Fibroblast of mammary gland (primary cell): ENCODE measurements at regions not wholly inside any gene's neighbourhood (a gene's known extent, or its start where the extent isn't known, plus 50 kb on each side); places are given as distances from the start of the nearest gene placed in this dataset.
"Not testable (repeated sequence)": the region's sequence is repeated elsewhere in the genome, so short reads cannot be mapped to it uniquely, and the experiment has no call there.

ENCODE experiments used
- DNase-seq: peaks from one replicate; pipeline ENCODE4 v3.0.0-alpha.2; 2010; ENCODE audit warnings: low read depth
- H3K4me3 ChIP-seq: 2 replicates; pipeline ENCODE4 v1.5.1; 2011; ENCODE audit warnings: low read depth, mild to moderate bottlenecking, low read length, moderate library complexity; ENCODE audit not compliant: control insufficient read depth
- TF ChIP-seq, protein P1 (sequence below): conservative IDR thresholded peaks from 2 replicates; pipeline ENCODE4 v1.5.1; 2011; ENCODE audit warnings: low read depth, low read length, inconsistent platforms; ENCODE audit not compliant: control insufficient read depth, insufficient read depth

DNA sequence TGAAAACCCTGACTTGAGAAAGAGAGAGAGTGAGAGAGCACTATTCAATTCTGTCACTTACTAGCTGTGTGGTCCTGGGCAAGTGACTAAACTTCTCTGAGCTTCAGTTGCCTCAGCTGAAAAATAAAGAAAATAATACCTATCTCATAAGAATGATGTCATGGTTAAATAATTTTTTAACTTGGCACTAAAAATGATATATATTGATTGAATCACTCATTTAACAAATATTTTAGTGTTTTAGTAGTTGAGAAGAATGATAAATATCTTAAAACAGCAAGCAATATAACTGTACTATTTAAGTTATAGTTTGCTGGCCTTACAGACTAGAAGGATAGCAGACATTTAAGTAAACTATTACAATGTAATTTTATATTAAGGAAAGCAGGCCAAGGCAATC lies 764.2 kb downstream of the DIAPH3 start:
- TF ChIP-seq, protein P1, sequence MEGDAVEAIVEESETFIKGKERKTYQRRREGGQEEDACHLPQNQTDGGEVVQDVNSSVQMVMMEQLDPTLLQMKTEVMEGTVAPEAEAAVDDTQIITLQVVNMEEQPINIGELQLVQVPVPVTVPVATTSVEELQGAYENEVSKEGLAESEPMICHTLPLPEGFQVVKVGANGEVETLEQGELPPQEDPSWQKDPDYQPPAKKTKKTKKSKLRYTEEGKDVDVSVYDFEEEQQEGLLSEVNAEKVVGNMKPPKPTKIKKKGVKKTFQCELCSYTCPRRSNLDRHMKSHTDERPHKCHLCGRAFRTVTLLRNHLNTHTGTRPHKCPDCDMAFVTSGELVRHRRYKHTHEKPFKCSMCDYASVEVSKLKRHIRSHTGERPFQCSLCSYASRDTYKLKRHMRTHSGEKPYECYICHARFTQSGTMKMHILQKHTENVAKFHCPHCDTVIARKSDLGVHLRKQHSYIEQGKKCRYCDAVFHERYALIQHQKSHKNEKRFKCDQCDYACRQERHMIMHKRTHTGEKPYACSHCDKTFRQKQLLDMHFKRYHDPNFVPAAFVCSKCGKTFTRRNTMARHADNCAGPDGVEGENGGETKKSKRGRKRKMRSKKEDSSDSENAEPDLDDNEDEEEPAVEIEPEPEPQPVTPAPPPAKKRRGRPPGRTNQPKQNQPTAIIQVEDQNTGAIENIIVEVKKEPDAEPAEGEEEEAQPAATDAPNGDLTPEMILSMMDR: no peak
- DNase-seq: no peak
- H3K4me3 ChIP-seq: no peak overlapping the region

DNA sequence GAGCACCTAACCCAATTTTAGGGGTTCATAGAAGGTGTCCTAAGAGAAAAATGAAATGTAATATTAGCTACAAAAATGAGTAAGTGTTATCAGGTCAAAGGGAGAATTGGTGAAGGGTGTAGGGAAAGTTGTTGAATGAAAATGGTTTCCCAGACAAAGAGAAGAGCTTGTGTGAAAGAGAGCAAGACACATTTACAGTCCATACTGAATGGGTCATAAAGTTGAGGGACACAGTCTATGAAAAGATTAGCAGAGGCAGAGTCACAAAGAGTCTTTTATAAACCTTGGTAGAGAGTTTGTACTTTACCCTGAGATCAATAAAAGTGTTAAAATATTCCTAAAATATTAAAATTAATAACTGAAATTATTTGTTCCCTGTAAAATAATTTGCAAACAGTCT lies 759.4 kb downstream of the DIAPH3 start:
- H3K4me3 ChIP-seq: no peak overlapping the region
- TF ChIP-seq, protein P1: no peak
- DNase-seq: no peak

DNA sequence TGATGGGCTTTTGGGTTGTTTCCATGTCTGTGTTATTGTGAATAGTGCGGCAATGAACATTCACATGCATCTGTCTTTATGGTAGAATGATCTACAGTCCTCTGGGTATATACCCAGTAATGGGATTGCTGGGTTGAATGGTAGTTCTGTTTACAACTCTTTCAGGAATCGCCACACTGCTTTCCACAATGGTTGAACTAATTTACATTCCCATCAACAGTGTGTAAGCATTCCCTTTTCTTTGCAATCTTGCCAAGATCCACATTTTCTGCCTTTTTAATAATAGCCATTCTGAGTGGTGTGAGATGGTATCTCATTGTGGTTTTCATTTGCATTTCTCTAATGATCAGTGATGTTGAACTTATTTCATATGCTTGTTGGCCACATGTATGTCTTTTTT lies 756.5 kb downstream of the DIAPH3 start:
- not testable (repeated sequence) for H3K4me3 ChIP-seq, DNase-seq

DNA sequence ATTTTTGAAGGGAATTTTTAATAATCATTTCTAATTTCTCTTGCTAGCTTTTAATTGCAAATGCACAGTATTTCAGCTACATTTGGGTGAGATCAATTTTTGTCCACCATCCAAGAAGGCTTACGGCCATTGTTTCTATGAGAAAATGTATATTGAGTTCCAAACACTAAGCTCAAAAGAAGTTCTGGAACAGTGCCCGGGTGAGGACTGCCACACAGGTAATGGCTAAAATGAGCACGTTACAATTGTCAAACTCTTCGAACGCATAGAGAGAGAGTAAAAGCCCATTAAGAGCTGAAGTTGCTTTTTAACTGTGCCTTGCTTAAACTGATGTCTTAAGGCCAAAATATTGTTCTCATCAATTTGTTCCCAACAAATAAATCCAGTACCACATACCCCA lies 755.0 kb downstream of the DIAPH3 start:
- TF ChIP-seq, protein P1: no peak
- no peak for DNase-seq

DNA sequence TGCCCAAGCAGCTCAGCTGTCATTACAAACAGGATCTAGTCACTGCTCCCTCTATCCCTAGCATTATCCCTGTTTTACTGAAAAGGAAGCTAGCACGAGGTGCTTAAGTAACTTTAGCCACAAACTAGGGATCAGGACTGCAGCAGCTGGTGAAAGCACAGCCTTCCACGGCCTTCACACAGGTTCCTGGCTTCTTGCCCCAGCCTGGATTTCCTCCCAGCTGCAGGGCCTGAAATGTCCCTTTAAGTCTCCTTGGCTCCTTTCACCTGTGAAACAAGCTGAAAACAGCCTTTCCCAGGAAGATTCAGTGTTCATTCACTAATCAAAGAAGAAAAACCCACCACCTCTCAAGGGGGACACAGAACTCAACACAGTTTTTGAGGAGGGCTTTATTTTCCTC lies 754.5 kb downstream of the DIAPH3 start:
- no peak for DNase-seq
- TF ChIP-seq, protein P1: no peak
- no peak overlapping the region for H3K4me3 ChIP-seq

More for the DNA sequence above, 755.0 kb downstream of the DIAPH3 start:
- H3K4me3 ChIP-seq: no peak overlapping the region

DNA sequence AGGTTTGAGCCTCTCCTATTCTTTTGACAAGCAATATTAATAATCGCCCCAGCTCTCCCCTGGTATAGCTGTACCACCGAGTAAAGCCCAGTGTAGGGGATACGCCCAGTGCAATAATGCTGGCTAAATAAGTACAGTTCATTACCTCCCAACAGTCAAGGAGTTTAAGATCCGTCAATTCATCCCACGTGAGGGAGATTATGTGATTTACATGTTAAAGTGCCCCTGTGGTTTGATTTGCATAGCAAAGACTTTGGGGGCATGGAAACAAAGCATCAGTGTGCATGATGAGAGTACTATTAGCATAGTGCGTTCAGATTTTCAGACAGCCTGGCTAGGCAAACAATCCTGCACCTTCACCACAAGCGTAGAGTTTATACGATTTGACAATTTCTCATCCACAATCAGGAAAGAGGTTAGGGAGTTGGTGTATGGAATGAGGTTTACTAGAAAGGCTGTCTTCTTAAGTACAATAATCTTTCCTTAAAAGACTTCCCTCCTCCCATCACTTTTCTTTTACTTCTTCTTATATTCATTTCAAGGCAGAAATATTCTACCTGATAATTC lies 754.0 kb downstream of the DIAPH3 start:
- TF ChIP-seq, protein P1: no peak
- DNase-seq: no peak
- H3K4me3 ChIP-seq: no peak overlapping the region

DNA sequence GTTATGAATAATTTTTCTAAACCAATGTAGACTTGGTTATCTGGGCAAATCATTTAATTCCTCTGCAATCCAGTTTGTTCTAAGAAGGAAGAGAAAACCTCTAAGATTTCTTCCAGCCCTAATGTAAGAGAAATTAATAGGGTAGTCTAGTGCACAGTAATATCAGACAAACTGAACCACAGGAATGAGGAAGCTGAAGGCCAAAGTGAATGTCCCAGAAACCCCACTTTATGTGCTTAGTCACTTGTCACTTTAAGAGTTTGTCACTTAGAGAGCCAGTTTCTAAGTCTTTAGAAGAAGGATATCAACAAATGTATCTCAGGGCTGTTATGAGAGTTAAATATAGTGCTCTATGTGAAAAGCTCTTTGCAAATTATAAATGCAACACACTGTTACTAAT lies 750.6 kb downstream of the DIAPH3 start:
- TF ChIP-seq, protein P1: no peak

More for the DNA sequence above, 750.6 kb downstream of the DIAPH3 start:
- no peak overlapping the region for H3K4me3 ChIP-seq
- DNase-seq: no peak
